Transverse colon (tissue), 4 donors: ENCODE measurements at regions not wholly inside any gene's neighbourhood (a gene's known extent, or its start where the extent isn't known, plus 50 kb on each side); places are given as distances from the start of the nearest gene placed in this dataset.
"Not testable (repeated sequence)": the region's sequence is repeated elsewhere in the genome, so short reads cannot be mapped to it uniquely, and the experiment has no call there.

ENCODE experiments used
- DNase-seq: peaks from one replicate; pipeline ENCODE4 v3.0.0-alpha.2; 2019
- H3K27ac ChIP-seq, 4 donors: fragments of 200-600 bp; sonication (generic); 2 replicates each; pipeline ENCODE4 v1.5.1; 2016 to 2018; ENCODE audit warnings: inconsistent platforms in 4 of 4
- H3K27me3 ChIP-seq: fragments of 200-600 bp; sonication (generic); 2 replicates; pipeline ENCODE4 v1.5.1; 2017; ENCODE audit warnings: inconsistent platforms
- H3K36me3 ChIP-seq, 4 donors: fragments of 200-600 bp; sonication (generic); 2 replicates each; pipeline ENCODE4 v1.5.1; 2017 to 2019; ENCODE audit warnings: inconsistent platforms in 4 of 4
- H3K4me1 ChIP-seq, 4 donors: fragments of 200-600 bp; sonication (generic); 2 replicates each; pipeline ENCODE4 v1.5.1; 2017 to 2020; ENCODE audit warnings: inconsistent platforms in 4 of 4
- H3K4me3 ChIP-seq, 4 donors: fragments of 200-600 bp; sonication (generic); 1 replicate in 1 of 4; 2 replicates in 3 of 4; pipeline versions ENCODE4 v1.5.1 to v1.6.1; 2017 to 2019; ENCODE audit warnings: inconsistent platforms in 4 of 4
- H3K9me3 ChIP-seq, 2 donors: fragments of 200-600 bp; sonication (generic); 2 replicates each; pipeline ENCODE4 v1.5.1; 2017 to 2019; ENCODE audit warnings: inconsistent platforms in 2 of 2
- CTCF ChIP-seq, 5 experiments: fragments of 200-600 bp in 3 of 5; fragments of 450-650 bp in 2 of 5; sonication (generic) in 3 of 5; IDR thresholded peaks; 1 replicate in 2 of 5; 2 replicates in 3 of 5; pipeline ENCODE4 v1.5.1; 2016 to 2017; ENCODE audit warnings: antibody characterized with exemption in 5 of 5, inconsistent platforms in 3 of 5, mild to moderate bottlenecking in 2 of 5, moderate library complexity in 1 of 5
- EP300 ChIP-seq: sonication (generic); formaldehyde crosslinking; IDR thresholded peaks from one replicate; pipeline ENCODE4 v1.6.1; 2017; ENCODE audit warnings: antibody characterized with exemption, low read depth
- POLR2A ChIP-seq: fragments of 450-650 bp; IDR thresholded peaks from one replicate; pipeline ENCODE4 v1.6.1; 2016; ENCODE audit warnings: antibody characterized with exemption, mild to moderate bottlenecking, moderate library complexity
- POLR2AphosphoS5 ChIP-seq, 3 donors: sonication (generic); formaldehyde crosslinking; IDR thresholded peaks; one replicate each; pipeline ENCODE4 v1.6.1; 2016; ENCODE audit warnings: antibody characterized with exemption in 3 of 3
- WGBS, 2 donors: methylation state at CpG; one replicate each; pipeline ENCODE4 v1.1.5; 2018; ENCODE audit warnings: low coverage in 1 of 2; 5-methylcytosine and 5-hydroxymethylcytosine counted together
- in situ Hi-C, 4 donors: fragments of 200-750 bp; cut with MboI; loops; one replicate each; pipeline versions ENCODE4 v1.15.0 to v1.15.1; 2017; ENCODE audit warnings: low sequenced_read_pairs in 3 of 4, low pct_ligation_motif_present in 1 of 4, low pct_unique_long_range_greater_than_20kb in 1 of 4
- intact Hi-C: fragments of 100-400 bp; cut with DNase I; formaldehyde crosslinking; loops from one replicate; pipeline ENCODE4 v1.15.1; 2023; ENCODE audit warnings: low total_unique reads

- 65 to 92% methylated on average over 2 of the region's 2 CpGs for WGBS, 2 donors
- Histone ChIP-seq H3K36me3 (no peaks in the 10 kb centered on the region), H3K9me3 (no peaks in the 10 kb centered on the region), H3K27ac (no peak overlapping the region), H3K4me1 (no peaks in the 10 kb centered on the region), H3K4me3 (no peak overlapping the region), H3K27me3 (no peaks in the 10 kb centered on the region)
- DNase-seq, result no peak
- intact Hi-C loops, result no loop called here
- TF ChIP-seq POLR2AphosphoS5 (IDR thresholded peaks at IDR 0.05), result no peak
- TF ChIP-seq EP300, result no peak
- no peak for TF ChIP-seq POLR2A
- TF ChIP-seq CTCF (IDR thresholded peaks at IDR 0.05), result no peak
- in situ Hi-C loops, result no loop called here
Measured at GRCh38 chr3:189424922-189425321, 206.3 kb upstream of the TP63 start.

GRCh38 chr3:189429019-189429418 is 202.2 kb upstream of the TP63 start:
- H3K9me3 ChIP-seq, result peaks cover 0 to 3% of the 10 kb centered on the region in 2 donors
- in situ Hi-C loops (no loop called here), intact Hi-C loops (no loop called here)
- 55 to 75% methylated on average over 1 of the region's 1 CpG for WGBS, 2 donors
- H3K4me3 ChIP-seq, result no peak overlapping the region
- H3K36me3 ChIP-seq, result no peaks in the 10 kb centered on the region
- no peaks in the 10 kb centered on the region for H3K4me1 ChIP-seq
- no peaks in the 10 kb centered on the region for H3K27me3 ChIP-seq
- DNase-seq, result no peak
- H3K27ac ChIP-seq, result no peak overlapping the region
- no peak for TF ChIP-seq EP300

GRCh38 chr3:189430166-189430565 is 201.0 kb upstream of the TP63 start:
- Histone ChIP-seq H3K9me3 (peaks cover 0 to 3% of the 10 kb centered on the region in 2 donors), H3K4me3 (no peak overlapping the region), H3K4me1 (no peaks in the 10 kb centered on the region), H3K27me3 (no peaks in the 10 kb centered on the region), H3K27ac (no peak overlapping the region), H3K36me3 (no peaks in the 10 kb centered on the region)
- TF ChIP-seq EP300, result no peak
- no peak for TF ChIP-seq POLR2A
- no peak for TF ChIP-seq CTCF (IDR thresholded peaks at IDR 0.05)
- TF ChIP-seq POLR2AphosphoS5 (IDR thresholded peaks at IDR 0.05), result no peak
- 95 to 100% methylated on average over 1 to 2 of the region's 2 CpGs for WGBS, 2 donors
- intact Hi-C loops, result no loop called here
- in situ Hi-C loops, result no loop called here
- no peak for DNase-seq

- H3K27ac ChIP-seq, DNase-seq, H3K9me3 ChIP-seq, intact Hi-C loops, H3K4me3 ChIP-seq, H3K36me3 ChIP-seq, H3K27me3 ChIP-seq, in situ Hi-C loops, H3K4me1 ChIP-seq: not testable (repeated sequence)
- WGBS, 2 donors, result 93 to 95% methylated on average over 10 of the region's 10 CpGs
Measured at GRCh38 chr3:189442257-189442656, 188.9 kb upstream of the TP63 start.

- WGBS, 2 donors, result 87 to 97% methylated on average over 3 of the region's 3 CpGs
- Histone ChIP-seq H3K4me3 (no peak overlapping the region), H3K36me3 (no peaks in the 10 kb centered on the region), H3K4me1 (no peaks in the 10 kb centered on the region), H3K27ac (no peak overlapping the region), H3K9me3 (no peaks in the 10 kb centered on the region), H3K27me3 (no peaks in the 10 kb centered on the region)
- in situ Hi-C loops (no loop called here), intact Hi-C loops (no loop called here)
- no peak for DNase-seq
- no peak for TF ChIP-seq POLR2A
- no peak for TF ChIP-seq CTCF (IDR thresholded peaks at IDR 0.05)
- TF ChIP-seq EP300, result no peak
- TF ChIP-seq POLR2AphosphoS5 (IDR thresholded peaks at IDR 0.05), result no peak
Measured at GRCh38 chr3:189446959-189447560, 184.1 kb upstream of the TP63 start.
